WTC11 (cell line): ENCODE measurements at regions not wholly inside any gene's neighbourhood (a gene's known extent, or its start where the extent isn't known, plus 50 kb on each side); places are given as distances from the start of the nearest gene placed in this dataset.

Source experiments
- ATAC-seq: fragments of 200-7000 bp; cut with Tn5 transposase; 2 replicates; pipeline ENCODE4 v1.10.0; 2021; ENCODE audit warnings: mild to moderate bottlenecking, moderate library complexity
- CTCF ChIA-PET: fragments of 300-600 bp; sonication (Branson Sonifier 250); formaldehyde crosslinking; loops from one replicate; lab custom pipeline; 2021; ENCODE audit warnings: antibody characterized with exemption; lab: Charles Lee
- POLR2A ChIA-PET: fragments of 350-600 bp; sonication (Branson Sonifier 250); formaldehyde crosslinking; loops from one replicate; lab custom pipeline; 2021; ENCODE audit warnings: antibody characterized with exemption; lab: Charles Lee
- DNase-seq: peaks from one replicate; pipeline ENCODE4 v3.0.0; 2021; ENCODE audit warnings: low spot score
- H3K27ac Mint-ChIP-seq: 2 replicates; pipeline ENCODE4 v1.8.0; 2021; ENCODE audit warnings: mixed read lengths
- H3K27me3 Mint-ChIP-seq: 2 replicates; pipeline ENCODE4 v1.8.0; 2021; ENCODE audit warnings: low read depth, mild to moderate bottlenecking, moderate library complexity, mixed read lengths
- H3K36me3 Mint-ChIP-seq: 2 replicates; pipeline ENCODE4 v1.8.0; 2021; ENCODE audit warnings: mixed read lengths
- H3K4me1 Mint-ChIP-seq: 2 replicates; pipeline ENCODE4 v1.8.0; 2022; ENCODE audit warnings: mixed read lengths
- H3K4me3 Mint-ChIP-seq: 2 replicates; pipeline ENCODE4 v1.8.0; 2021; ENCODE audit warnings: mild to moderate bottlenecking, moderate library complexity, mixed read lengths
- H3K9me3 Mint-ChIP-seq: 2 replicates; pipeline ENCODE4 v1.8.0; 2021; ENCODE audit warnings: mixed read lengths
- AFF4 ChIP-seq: sonication (generic); formaldehyde crosslinking; IDR thresholded peaks from 2 replicates; pipeline ENCODE4 v1.8.1; 2023; ENCODE audit warnings: mild to moderate bottlenecking, missing genetic modification reagents, borderline replicate concordance
- AR ChIP-seq: fragments of 250-450 bp; sonication (Bioruptor Pico); IDR thresholded peaks from 2 replicates; pipeline ENCODE4 v1.9.0; 2021; ENCODE audit warnings: mild to moderate bottlenecking
- CREB1 ChIP-seq: sonication (generic); formaldehyde crosslinking; IDR thresholded peaks from 2 replicates; pipeline ENCODE4 v1.8.0; 2023; ENCODE audit warnings: mild to moderate bottlenecking, missing genetic modification reagents
- ELF4 ChIP-seq: sonication (generic); formaldehyde crosslinking; IDR thresholded peaks from 2 replicates; pipeline ENCODE4 v1.8.1; 2022; ENCODE audit warnings: low read depth, mild to moderate bottlenecking, moderate library complexity, missing genetic modification reagents
- FOXJ3 ChIP-seq: sonication (generic); formaldehyde crosslinking; IDR thresholded peaks from 2 replicates; pipeline ENCODE4 v1.9.0; 2021; ENCODE audit warnings: missing genetic modification reagents, mild to moderate bottlenecking, borderline replicate concordance
- HMGA2 ChIP-seq: fragments of 250-450 bp; sonication (Bioruptor Pico); IDR thresholded peaks from 2 replicates; pipeline ENCODE4 v1.4.0; 2021; ENCODE audit warnings: mild to moderate bottlenecking, moderate library complexity
- IRF1 ChIP-seq: sonication (generic); formaldehyde crosslinking; IDR thresholded peaks from 2 replicates; pipeline ENCODE4 v1.8.0; 2023; ENCODE audit warnings: missing genetic modification reagents
- NFE2L1 ChIP-seq: sonication (generic); formaldehyde crosslinking; IDR thresholded peaks from 2 replicates; pipeline ENCODE4 v1.8.1; 2023; ENCODE audit warnings: missing genetic modification reagents
- NFYB ChIP-seq: sonication (generic); formaldehyde crosslinking; conservative IDR thresholded peaks from 2 replicates; pipeline ENCODE4 v1.8.0; 2022; ENCODE audit warnings: low read depth, missing genetic modification reagents
- NR2C2 ChIP-seq: sonication (generic); formaldehyde crosslinking; IDR thresholded peaks from 2 replicates; pipeline ENCODE4 v1.8.0; 2022; ENCODE audit warnings: mild to moderate bottlenecking, missing genetic modification reagents
- OVOL2 ChIP-seq: fragments of 250-450 bp; sonication (Bioruptor Pico); IDR thresholded peaks from 2 replicates; pipeline ENCODE4 v1.9.0; 2021; ENCODE audit warnings: mild to moderate bottlenecking, borderline replicate concordance
- RELA ChIP-seq: sonication (generic); formaldehyde crosslinking; IDR thresholded peaks from 2 replicates; pipeline ENCODE4 v1.8.1; 2022; ENCODE audit warnings: missing genetic modification reagents, mild to moderate bottlenecking, borderline replicate concordance
- SMAD3 ChIP-seq: sonication (generic); formaldehyde crosslinking; IDR thresholded peaks from 2 replicates; pipeline ENCODE4 v1.8.0; 2022; ENCODE audit warnings: missing genetic modification reagents, mild to moderate bottlenecking, borderline replicate concordance
- SOX15 ChIP-seq: fragments of 250-450 bp; sonication (Bioruptor Pico); IDR thresholded peaks from 2 replicates; pipeline ENCODE4 v1.9.0; 2021; ENCODE audit warnings: mild to moderate bottlenecking
- SP1 ChIP-seq: sonication (generic); formaldehyde crosslinking; conservative IDR thresholded peaks from 2 replicates; pipeline ENCODE4 v1.8.1; 2022; ENCODE audit warnings: missing genetic modification reagents
- ZNF121 ChIP-seq: sonication (generic); formaldehyde crosslinking; IDR thresholded peaks from 2 replicates; pipeline ENCODE4 v1.8.0; 2023; ENCODE audit warnings: missing genetic modification reagents
- ZNF317 ChIP-seq: sonication (generic); formaldehyde crosslinking; IDR thresholded peaks from 2 replicates; pipeline ENCODE4 v1.8.1; 2023; ENCODE audit warnings: low read depth, mild to moderate bottlenecking, moderate library complexity, missing genetic modification reagents, borderline replicate concordance
- ZNF396 ChIP-seq: fragments of 250-450 bp; sonication (Bioruptor Pico); IDR thresholded peaks from 2 replicates; pipeline ENCODE4 v1.8.0; 2021; ENCODE audit warnings: mild to moderate bottlenecking, moderate library complexity, borderline replicate concordance
- ZNF423 ChIP-seq: fragments of 250-450 bp; sonication (Bioruptor Pico); IDR thresholded peaks from 2 replicates; pipeline ENCODE4 v2.1.2; 2022; ENCODE audit warnings: mild to moderate bottlenecking, moderate library complexity

GRCh38 chr1:200329208-200329882 is 80.5 kb downstream of the ZNF281 start (continued):
- TF ChIP-seq AFF4 (CRISPR knock-in tag) = no peak
- TF ChIP-seq, all 79 proteins: peak for 0

- no peak for TF ChIP-seq SMAD3 (CRISPR knock-in tag)
- TF ChIP-seq ZNF317 (CRISPR knock-in tag) = no peak
- TF ChIP-seq ZNF396 = no peak
- no peak for TF ChIP-seq SP1
- no peak for TF ChIP-seq IRF1 (CRISPR knock-in tag)
- TF ChIP-seq NR2C2 (CRISPR knock-in tag) = no peak
- no peak for TF ChIP-seq OVOL2 (CRISPR knock-in tag)
- TF ChIP-seq ZNF121 (CRISPR knock-in tag) = no peak
- no peak for TF ChIP-seq RELA (CRISPR knock-in tag)
- TF ChIP-seq FOXJ3 (CRISPR knock-in tag) = no peak
- H3K27me3 Mint-ChIP-seq = no peaks in the 10 kb centered on the region
- no peak overlapping the region for H3K4me3 Mint-ChIP-seq
- DNase-seq = no peak
- peaks cover 6% of the 10 kb centered on the region for H3K36me3 Mint-ChIP-seq
- peaks cover 45% of the 10 kb centered on the region for H3K4me1 Mint-ChIP-seq
- POLR2A ChIA-PET = no interaction called here
- peak; percentile 21; the same call in 1 of the 2 replicates for ATAC-seq
- H3K27ac Mint-ChIP-seq = peak overlapping the region; percentile 39; the same call in 1 of the 2 replicates
- CTCF ChIA-PET = interaction anchor here (1.0 to 1.1 kb wide), 3 partner anchors 9 to 37 kb away, joined by 3 to 5 read pairs (median 4); no protein-coding TSS in a partner anchor
- H3K9me3 Mint-ChIP-seq = peaks cover 10% of the 10 kb centered on the region
Measured at GRCh38 chr1:200328379-200328778, 81.5 kb downstream of the ZNF281 start.

GRCh38 chr1:200323856-200324400 is 85.9 kb downstream of the ZNF281 start:
- Mint-ChIP-seq H3K36me3 (peaks cover 6% of the 10 kb centered on the region), H3K9me3 (peaks cover 10% of the 10 kb centered on the region), H3K4me3 (no peak overlapping the region), H3K27me3 (no peaks in the 10 kb centered on the region), H3K4me1 (peaks cover 38% of the 10 kb centered on the region), H3K27ac (no peak overlapping the region)
- ATAC-seq = no peak
- TF ChIP-seq HMGA2 (CRISPR knock-in tag) (no peak), CREB1 (CRISPR knock-in tag) (no peak), SOX15 (CRISPR knock-in tag) (no peak), NFE2L1 (CRISPR knock-in tag) (no peak), ELF4 (no peak), NFYB (CRISPR knock-in tag) (no peak), ZNF423 (no peak), AR (no peak)
- POLR2A ChIA-PET = no interaction called here
- DNase-seq = no peak
- CTCF ChIA-PET = no interaction called here
